AG09309 (cell line): ENCODE measurements at regions not wholly inside any gene's neighbourhood (a gene's known extent, or its start where the extent isn't known, plus 50 kb on each side); places are given as distances from the start of the nearest gene placed in this dataset.

Experiments used
- DNase-seq: peaks from one replicate; pipeline ENCODE4 v3.0.0-alpha.2; 2010; ENCODE audit warnings: low read depth
- H3K4me3 ChIP-seq: 2 replicates; pipeline ENCODE4 v1.5.1; 2011; ENCODE audit warnings: mild to moderate bottlenecking, low read depth, low read length, moderate library complexity; ENCODE audit not compliant: control insufficient read depth
- CTCF ChIP-seq: IDR thresholded peaks from 2 replicates; pipeline ENCODE4 v1.5.1; 2011; ENCODE audit warnings: mild to moderate bottlenecking, low read depth, low read length, inconsistent platforms; ENCODE audit not compliant: insufficient read depth, control insufficient read depth; ENCODE audit errors: missing control alignments

DNA sequence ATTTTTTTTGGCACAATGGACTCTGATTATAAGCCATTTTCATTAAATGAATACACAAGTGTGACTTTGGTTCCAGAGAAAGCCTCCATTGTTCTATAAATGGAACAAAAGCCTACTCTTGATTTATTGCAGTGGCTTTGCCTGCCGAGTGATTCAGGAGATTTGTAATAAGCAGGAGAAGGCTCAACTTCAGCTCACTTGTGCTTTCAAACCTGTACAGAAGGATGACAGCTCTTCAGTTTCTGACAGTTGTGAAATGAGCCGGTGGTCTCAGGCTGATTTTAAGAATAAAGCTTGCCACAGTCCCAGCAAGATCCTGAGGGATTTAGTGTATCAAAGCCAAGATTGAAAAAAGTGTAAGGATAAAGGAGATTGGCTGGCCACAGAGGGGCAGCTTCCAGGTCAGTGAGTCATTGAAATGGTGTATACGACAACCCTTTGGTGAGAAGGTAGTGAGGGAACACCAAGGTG is 438.8 kb upstream of the TGFBR2 start:
- no peak overlapping the region for H3K4me3 ChIP-seq
- no peak for DNase-seq
- no peak for TF ChIP-seq CTCF

DNA sequence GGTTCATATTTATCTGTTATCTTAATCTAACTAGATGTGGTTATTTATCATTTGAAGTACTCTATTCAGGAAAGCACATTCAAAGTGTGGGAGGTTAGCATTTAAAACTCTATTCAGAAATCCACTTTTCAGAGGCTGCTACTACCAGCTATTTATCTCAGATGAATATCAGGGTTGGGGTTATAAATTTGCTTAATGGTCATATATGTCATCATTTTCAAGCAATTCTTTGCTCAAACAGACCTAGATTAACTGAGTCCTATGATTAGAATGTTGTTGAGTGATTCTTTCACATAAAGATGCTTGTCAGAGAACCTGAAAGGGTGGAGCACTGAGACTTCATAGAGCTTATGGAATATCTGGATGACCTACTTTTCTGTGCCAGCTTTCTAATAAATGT is 436.9 kb upstream of the TGFBR2 start:
- no peak overlapping the region for H3K4me3 ChIP-seq
- no peak for TF ChIP-seq CTCF
- no peak for DNase-seq

DNA sequence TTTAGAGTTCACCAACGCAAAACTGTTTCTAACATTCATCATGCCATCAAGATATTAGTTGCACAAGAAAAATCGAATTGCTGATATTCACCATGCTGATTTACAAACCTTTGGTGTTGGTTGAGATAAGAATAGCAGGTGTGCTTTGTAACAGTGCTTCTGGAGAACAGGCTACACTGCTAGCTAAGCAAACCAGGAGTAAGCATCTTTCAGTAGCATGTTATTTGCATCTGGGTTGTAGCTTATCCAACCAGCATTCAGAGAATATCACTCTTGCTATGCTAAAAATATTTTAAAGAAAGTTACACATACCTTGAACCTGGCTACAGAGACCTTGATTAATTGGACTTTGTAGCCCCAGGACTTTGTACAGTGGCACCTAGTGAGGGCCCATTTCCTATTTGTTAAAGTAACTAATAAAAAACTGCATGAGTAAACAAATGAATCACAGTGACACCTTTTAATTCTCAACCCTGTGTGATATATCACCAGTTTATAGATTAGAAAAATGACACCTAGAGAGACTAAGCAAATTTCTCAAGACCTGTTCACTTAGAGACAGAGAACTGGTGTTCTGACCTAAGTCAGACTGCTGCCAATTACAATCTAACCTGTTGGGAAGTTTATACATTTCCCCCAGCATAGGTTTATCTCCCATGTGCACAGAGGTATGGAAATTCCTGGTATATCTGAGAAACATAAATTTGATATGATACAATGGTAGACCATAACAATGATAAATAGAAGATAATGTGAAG is 435.5 kb upstream of the TGFBR2 start:
- no peak for DNase-seq
- no peak for TF ChIP-seq CTCF

DNA sequence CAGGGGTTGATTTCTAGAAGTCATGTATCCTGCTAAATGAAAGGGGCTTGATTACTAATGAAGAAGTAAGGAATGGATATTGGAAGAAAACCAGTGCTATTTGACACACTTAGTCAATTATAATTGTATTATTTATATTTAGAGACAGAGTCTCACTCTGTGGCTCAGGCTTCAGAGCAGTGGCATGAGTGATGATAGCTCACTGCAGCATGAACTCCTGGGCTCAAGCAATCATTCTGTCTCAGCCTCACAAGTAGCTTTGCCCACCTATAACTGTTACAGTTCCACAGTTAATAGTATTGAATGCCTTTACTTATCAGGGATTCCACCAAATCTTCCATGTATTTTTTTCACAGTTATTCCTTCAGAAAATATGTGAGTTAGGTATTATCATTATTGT is 432.0 kb upstream of the TGFBR2 start:
- DNase-seq, result no peak
- no peak overlapping the region for H3K4me3 ChIP-seq
- no peak for TF ChIP-seq CTCF

More for the DNA sequence above, 435.5 kb upstream of the TGFBR2 start:
- H3K4me3 ChIP-seq, result no peak overlapping the region

DNA sequence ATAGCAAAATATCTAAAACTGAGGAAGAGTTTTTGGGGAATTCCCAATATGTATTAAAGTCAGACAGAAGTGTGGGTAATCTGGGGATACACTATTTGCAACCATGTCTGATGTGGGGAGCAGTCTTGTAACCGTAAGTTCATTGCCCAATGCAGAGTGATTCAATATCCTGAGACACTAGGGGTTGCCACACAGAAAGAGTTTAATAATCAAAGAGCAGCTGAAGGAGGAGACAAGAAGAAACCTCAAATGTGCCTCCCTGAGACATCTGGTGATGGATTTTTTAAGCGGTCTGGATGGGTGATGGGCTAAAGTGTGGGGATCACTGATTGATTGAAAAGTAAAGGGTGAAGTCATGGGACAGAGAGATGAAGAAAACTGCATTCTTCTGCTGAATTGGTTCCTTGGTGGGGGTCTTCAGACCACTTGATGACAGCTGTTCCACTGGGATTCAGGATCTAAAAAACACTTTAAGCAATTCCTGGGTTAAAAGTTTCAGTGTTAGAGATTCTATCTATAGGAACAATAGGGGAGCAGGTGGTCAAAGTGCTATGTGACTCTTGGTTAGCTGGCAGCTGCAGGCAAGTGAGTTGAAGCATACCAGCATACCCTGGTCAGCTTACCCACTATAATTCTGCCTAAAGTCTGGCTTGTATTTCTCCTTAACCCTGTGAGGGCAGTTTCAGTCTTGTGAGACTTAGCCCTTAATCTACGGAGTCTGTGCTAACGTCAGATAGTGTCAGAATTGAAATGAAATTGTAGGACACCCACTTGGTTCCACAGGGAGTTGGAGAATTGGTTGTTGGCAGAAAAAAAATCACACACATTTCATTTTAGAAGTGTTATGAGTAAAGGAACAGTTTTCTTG is 425.9 kb upstream of the TGFBR2 start:
- no peak overlapping the region for H3K4me3 ChIP-seq
- DNase-seq, result peak; percentile 54
- TF ChIP-seq CTCF, result no peak

DNA sequence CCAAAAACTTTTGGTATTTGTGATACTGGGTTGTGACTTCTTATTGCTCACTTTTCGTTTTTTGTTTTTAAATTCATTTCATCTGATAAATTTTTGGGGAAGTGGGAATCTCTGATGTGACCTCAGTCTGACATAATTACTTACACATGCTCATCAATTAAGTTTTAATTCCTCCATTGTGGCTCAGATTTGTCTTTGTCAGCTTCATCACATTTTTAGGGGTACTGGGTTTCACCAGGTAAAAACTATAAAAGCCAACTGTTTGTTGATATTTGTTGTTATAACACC is 425.3 kb upstream of the TGFBR2 start:
- TF ChIP-seq CTCF, result no peak
- DNase-seq, result no peak
- no peak overlapping the region for H3K4me3 ChIP-seq

DNA sequence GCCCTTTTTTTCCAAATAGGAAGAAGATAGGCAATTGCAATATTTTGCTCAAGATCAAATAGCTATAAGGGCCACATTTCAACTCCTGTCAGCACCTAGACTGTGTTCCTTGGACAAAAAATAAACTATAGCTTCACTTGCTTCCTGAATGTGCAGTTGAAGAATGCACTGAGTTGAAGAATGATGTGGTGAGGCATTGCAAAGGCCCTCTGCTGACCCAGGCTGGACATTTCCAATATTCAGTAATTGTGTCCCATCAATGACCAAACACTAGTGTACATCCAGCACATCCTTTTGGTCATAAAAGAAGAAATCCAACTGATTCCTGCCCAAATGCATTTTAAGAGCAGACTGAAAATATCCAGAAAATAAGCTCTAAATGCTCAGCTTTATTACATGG is 424.8 kb upstream of the TGFBR2 start:
- H3K4me3 ChIP-seq, result no peak overlapping the region
- no peak for TF ChIP-seq CTCF
- DNase-seq, result no peak
